Activated naive CD4-positive, alpha-beta T cell treated with anti-CD3 and anti-CD28 coated beads, Interleukin-2, amount 10 ng/mL, durations not matched to agents 7 days and 5 days (primary cell): ENCODE measurements at regions not wholly inside any gene's neighbourhood (a gene's known extent, or its start where the extent isn't known, plus 50 kb on each side); places are given as distances from the start of the nearest gene placed in this dataset.

Source experiments
- CTCF ChIA-PET: fragments of 350-600 bp; sonication (Branson Sonifier 250); formaldehyde crosslinking; loops from one replicate; lab custom pipeline; 2021; ENCODE audit warnings: antibody characterized with exemption; lab: Charles Lee
- DNase-seq: peaks from one replicate; pipeline ENCODE4 v3.0.0-alpha.2; 2020
- H3K27ac Mint-ChIP-seq: one replicate; pipeline ENCODE4 v1.8.0; 2021; ENCODE audit warnings: mild to moderate bottlenecking, moderate library complexity, mixed read lengths
- H3K27me3 Mint-ChIP-seq: one replicate; pipeline ENCODE4 v1.8.0; 2021; ENCODE audit warnings: mild to moderate bottlenecking, mixed read lengths
- H3K36me3 Mint-ChIP-seq: one replicate; pipeline ENCODE4 v1.8.0; 2021; ENCODE audit warnings: mixed read lengths
- H3K4me1 Mint-ChIP-seq: one replicate; pipeline ENCODE4 v1.8.0; 2021; ENCODE audit warnings: mixed read lengths
- H3K4me3 Mint-ChIP-seq: one replicate; pipeline ENCODE4 v1.8.0; 2021; ENCODE audit warnings: mild to moderate bottlenecking, moderate library complexity, mixed read lengths
- H3K9me3 Mint-ChIP-seq: one replicate; pipeline ENCODE4 v1.8.0; 2021; ENCODE audit warnings: mixed read lengths

GRCh38 chr22:34845391-34845790 lies 220.6 kb upstream of the ISX start:
- Mint-ChIP-seq H3K27ac (no peak overlapping the region), H3K4me1 (no peaks in the 10 kb centered on the region), H3K4me3 (no peak overlapping the region), H3K36me3 (no peaks in the 10 kb centered on the region), H3K9me3 (peaks cover 10% of the 10 kb centered on the region), H3K27me3 (no peaks in the 10 kb centered on the region)
- CTCF ChIA-PET, result no interaction called here
- DNase-seq, result no peak

DNA sequence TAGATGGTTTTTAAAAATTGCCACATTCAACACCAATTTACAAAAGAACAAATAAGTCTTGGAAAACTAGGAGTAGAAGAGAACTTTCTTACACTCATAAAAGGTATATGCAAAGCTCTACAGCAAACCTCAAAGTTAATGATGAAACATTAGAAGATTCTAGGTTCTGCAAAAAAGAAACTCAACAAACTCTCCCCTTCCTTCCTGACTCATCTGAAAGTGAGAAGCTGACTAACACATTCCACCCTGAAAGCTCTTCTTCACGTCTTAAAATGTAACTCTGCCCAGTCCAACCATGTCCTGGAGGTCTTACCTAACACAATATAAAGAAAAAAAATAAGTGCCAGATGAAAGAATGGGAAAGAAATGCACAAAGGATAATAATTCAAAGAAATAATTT lies 218.9 kb upstream of the ISX start:
- no peak overlapping the region for H3K4me3 Mint-ChIP-seq
- H3K27ac Mint-ChIP-seq, result no peak overlapping the region
- no peak for DNase-seq
- CTCF ChIA-PET, result no interaction called here
- peaks cover 10% of the 10 kb centered on the region for H3K9me3 Mint-ChIP-seq
- no peaks in the 10 kb centered on the region for H3K4me1 Mint-ChIP-seq
- H3K27me3 Mint-ChIP-seq, result no peaks in the 10 kb centered on the region
- no peaks in the 10 kb centered on the region for H3K36me3 Mint-ChIP-seq

- no peaks in the 10 kb centered on the region for H3K27me3 Mint-ChIP-seq
- no peak overlapping the region for H3K27ac Mint-ChIP-seq
- H3K9me3 Mint-ChIP-seq, result peaks cover 4% of the 10 kb centered on the region
- DNase-seq, result no peak
- no peaks in the 10 kb centered on the region for H3K4me1 Mint-ChIP-seq
- H3K4me3 Mint-ChIP-seq, result no peak overlapping the region
- no peaks in the 10 kb centered on the region for H3K36me3 Mint-ChIP-seq
- CTCF ChIA-PET, result no interaction called here
Measured at GRCh38 chr22:34849965-34850364, 216.0 kb upstream of the ISX start.

DNA sequence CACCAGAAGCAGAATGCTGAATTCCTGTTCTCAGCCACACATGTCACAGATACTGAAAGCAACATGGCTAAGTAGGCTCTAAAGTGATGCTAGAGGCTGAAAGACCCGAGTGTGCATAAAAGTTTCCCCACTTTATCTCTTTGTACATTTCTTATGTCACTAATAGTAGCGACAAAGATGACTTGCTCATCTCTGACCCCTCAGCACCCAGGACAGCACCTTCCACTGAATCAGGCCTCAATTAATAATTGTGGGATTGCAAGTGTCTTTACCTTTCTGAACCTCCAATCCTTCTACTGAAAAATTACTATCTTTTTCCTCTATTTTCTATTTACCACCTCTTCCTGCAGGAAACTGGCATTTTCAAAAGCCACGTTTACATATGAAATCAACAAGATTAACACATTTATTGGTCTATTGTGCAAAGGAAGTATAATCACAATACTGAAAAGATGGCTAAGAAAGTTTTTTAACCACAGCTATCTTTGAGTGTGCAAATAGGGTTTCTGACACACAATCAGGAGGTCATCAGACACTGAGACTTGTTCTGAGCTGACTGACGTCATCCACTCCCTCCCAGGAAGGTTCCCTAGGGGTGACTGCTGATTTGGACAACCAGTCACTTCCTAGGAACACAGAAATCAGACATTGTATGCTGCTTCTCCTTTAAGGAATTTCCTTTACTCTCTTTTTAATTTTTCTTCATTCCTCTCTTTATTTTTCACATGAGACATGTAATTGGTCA lies 213.9 kb upstream of the ISX start:
- Mint-ChIP-seq H3K4me1 (no peaks in the 10 kb centered on the region), H3K27me3 (no peaks in the 10 kb centered on the region), H3K9me3 (peaks cover 1% of the 10 kb centered on the region), H3K27ac (no peak overlapping the region), H3K36me3 (no peaks in the 10 kb centered on the region), H3K4me3 (no peak overlapping the region)
- CTCF ChIA-PET, result no interaction called here
- no peak for DNase-seq

- Mint-ChIP-seq H3K4me1 (no peaks in the 10 kb centered on the region), H3K4me3 (no peak overlapping the region), H3K36me3 (no peaks in the 10 kb centered on the region), H3K27me3 (no peaks in the 10 kb centered on the region), H3K27ac (no peak overlapping the region), H3K9me3 (peaks cover 4% of the 10 kb centered on the region)
- DNase-seq, result no peak
- CTCF ChIA-PET, result no interaction called here
Measured at GRCh38 chr22:34855471-34855870, 210.5 kb upstream of the ISX start.

DNA sequence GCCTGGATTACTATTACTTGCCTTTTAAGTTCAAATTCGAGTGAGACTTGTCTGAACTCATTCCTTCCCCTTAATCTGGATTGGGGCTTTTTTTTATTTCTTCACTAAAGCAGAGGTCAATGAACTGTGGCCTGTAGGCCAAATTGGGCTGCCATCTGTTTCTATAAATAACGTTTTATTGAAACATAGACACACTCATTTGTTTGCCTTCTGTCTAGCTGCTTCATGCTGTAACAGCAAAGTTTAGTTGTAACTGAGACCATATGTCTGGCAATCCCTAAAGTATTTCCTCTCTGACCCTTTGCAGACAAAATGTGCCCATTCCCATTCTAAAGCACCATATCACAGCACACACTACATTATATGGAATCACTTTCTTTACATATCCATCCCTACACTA lies 207.9 kb upstream of the ISX start:
- Mint-ChIP-seq H3K36me3 (no peaks in the 10 kb centered on the region), H3K4me1 (no peaks in the 10 kb centered on the region), H3K27ac (no peak overlapping the region), H3K27me3 (no peaks in the 10 kb centered on the region), H3K9me3 (peaks cover 4% of the 10 kb centered on the region), H3K4me3 (no peak overlapping the region)
- CTCF ChIA-PET, result no interaction called here
- DNase-seq, result no peak

DNA sequence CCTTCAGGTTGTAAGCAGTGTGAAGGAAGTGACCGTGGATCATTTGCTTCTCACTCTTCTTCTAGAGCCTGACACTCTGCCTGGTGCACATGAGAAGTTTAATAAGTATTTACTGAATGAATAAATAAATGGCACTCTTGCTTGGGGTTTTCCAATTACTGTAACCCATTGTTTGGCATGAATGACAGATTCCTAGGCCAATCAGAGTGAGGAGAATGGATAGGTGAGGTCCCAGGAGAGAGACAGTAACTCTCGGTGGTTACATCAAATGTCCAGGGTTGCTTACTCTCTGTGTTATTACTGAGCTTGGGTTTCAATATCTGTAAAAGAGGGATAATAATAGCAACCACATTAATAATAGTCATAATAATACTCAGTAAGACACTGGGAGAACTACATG lies 204.2 kb upstream of the ISX start:
- no peaks in the 10 kb centered on the region for H3K36me3 Mint-ChIP-seq
- no peaks in the 10 kb centered on the region for H3K4me1 Mint-ChIP-seq
- no peaks in the 10 kb centered on the region for H3K27me3 Mint-ChIP-seq
- H3K9me3 Mint-ChIP-seq, result peaks cover 4% of the 10 kb centered on the region
- CTCF ChIA-PET, result no interaction called here
- no peak overlapping the region for H3K4me3 Mint-ChIP-seq
- DNase-seq, result no peak
- no peak overlapping the region for H3K27ac Mint-ChIP-seq

DNA sequence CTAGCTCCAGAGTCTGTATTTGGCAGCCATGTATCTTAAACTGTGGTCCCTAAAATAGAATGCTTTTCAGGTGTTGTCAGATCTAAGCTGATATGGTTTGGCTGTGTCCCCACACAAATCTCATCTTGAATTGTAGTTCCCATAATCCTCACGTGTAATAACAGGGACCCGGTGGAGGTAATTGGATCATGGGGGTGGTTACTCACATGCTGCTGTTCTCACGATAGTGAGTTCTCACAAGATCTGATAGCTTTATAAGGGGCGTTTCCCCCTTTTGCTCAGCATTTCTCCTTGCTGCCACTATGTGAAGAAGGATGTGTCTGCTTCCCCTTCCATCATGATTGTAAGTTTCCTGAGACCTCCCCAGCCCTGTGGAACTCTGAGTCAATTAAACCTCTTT lies 199.9 kb upstream of the ISX start:
- H3K27me3 Mint-ChIP-seq, result no peaks in the 10 kb centered on the region
- H3K9me3 Mint-ChIP-seq, result no peaks in the 10 kb centered on the region
- H3K4me1 Mint-ChIP-seq, result no peaks in the 10 kb centered on the region

GRCh38 chr22:34866495-34867131 lies 199.3 kb upstream of the ISX start:
- H3K4me3 Mint-ChIP-seq, result no peak overlapping the region
- CTCF ChIA-PET, result no interaction called here
- H3K27me3 Mint-ChIP-seq, result no peaks in the 10 kb centered on the region
- no peak for DNase-seq
- no peaks in the 10 kb centered on the region for H3K4me1 Mint-ChIP-seq
- H3K27ac Mint-ChIP-seq, result no peak overlapping the region
- no peaks in the 10 kb centered on the region for H3K36me3 Mint-ChIP-seq
- no peaks in the 10 kb centered on the region for H3K9me3 Mint-ChIP-seq

More for the DNA sequence above, 199.9 kb upstream of the ISX start:
- Mint-ChIP-seq H3K27ac (no peak overlapping the region), H3K4me3 (no peak overlapping the region), H3K36me3 (no peaks in the 10 kb centered on the region)
- DNase-seq, result no peak
- CTCF ChIA-PET, result no interaction called here

GRCh38 chr22:34877506-34877905 lies 188.5 kb upstream of the ISX start:
- Mint-ChIP-seq H3K9me3 (peaks cover 2% of the 10 kb centered on the region), H3K4me1 (no peaks in the 10 kb centered on the region), H3K27me3 (no peaks in the 10 kb centered on the region), H3K27ac (no peak overlapping the region), H3K4me3 (no peak overlapping the region), H3K36me3 (no peaks in the 10 kb centered on the region)
- CTCF ChIA-PET, result no interaction called here
- no peak for DNase-seq

- Mint-ChIP-seq H3K4me1 (no peaks in the 10 kb centered on the region), H3K36me3 (no peaks in the 10 kb centered on the region), H3K27me3 (no peaks in the 10 kb centered on the region), H3K27ac (no peak overlapping the region), H3K9me3 (peaks cover 2% of the 10 kb centered on the region), H3K4me3 (no peak overlapping the region)
- no peak for DNase-seq
- CTCF ChIA-PET, result no interaction called here
Measured at GRCh38 chr22:34878171-34878570, 187.8 kb upstream of the ISX start.

GRCh38 chr22:34879001-34879400 lies 187.0 kb upstream of the ISX start:
- CTCF ChIA-PET, result no interaction called here
- Mint-ChIP-seq H3K4me1 (no peaks in the 10 kb centered on the region), H3K27me3 (no peaks in the 10 kb centered on the region), H3K36me3 (no peaks in the 10 kb centered on the region), H3K9me3 (peaks cover under 1% of the 10 kb centered on the region), H3K27ac (no peak overlapping the region), H3K4me3 (no peak overlapping the region)
- DNase-seq, result no peak

GRCh38 chr22:34880662-34881061 lies 185.3 kb upstream of the ISX start:
- Mint-ChIP-seq H3K27me3 (no peaks in the 10 kb centered on the region), H3K4me3 (no peak overlapping the region), H3K27ac (no peak overlapping the region), H3K36me3 (no peaks in the 10 kb centered on the region), H3K9me3 (no peaks in the 10 kb centered on the region), H3K4me1 (no peaks in the 10 kb centered on the region)
- no peak for DNase-seq
- CTCF ChIA-PET, result no interaction called here

DNA sequence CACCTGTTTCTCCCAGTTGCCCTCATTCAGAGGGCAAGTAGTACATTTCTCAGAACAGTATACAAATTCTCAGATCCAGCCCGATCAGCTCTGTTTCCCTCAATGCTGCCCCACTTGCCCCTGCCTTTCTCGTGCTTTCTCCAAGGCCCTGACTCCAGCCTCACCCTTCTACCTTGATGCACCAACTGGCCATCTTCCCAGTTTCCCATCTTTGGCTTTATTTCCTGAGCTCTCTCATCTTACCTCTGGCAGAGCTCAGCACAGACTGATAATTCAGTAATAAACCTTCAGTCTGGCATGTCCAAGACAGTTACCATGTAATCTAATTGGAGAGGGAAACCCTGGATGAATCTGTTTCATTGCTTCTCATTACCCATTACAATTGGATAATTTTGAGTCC lies 184.5 kb upstream of the ISX start:
- no peak for DNase-seq
- no peaks in the 10 kb centered on the region for H3K36me3 Mint-ChIP-seq
- H3K9me3 Mint-ChIP-seq, result no peaks in the 10 kb centered on the region
- no peaks in the 10 kb centered on the region for H3K27me3 Mint-ChIP-seq
- no peak overlapping the region for H3K27ac Mint-ChIP-seq
- CTCF ChIA-PET, result no interaction called here
- no peak overlapping the region for H3K4me3 Mint-ChIP-seq
- no peaks in the 10 kb centered on the region for H3K4me1 Mint-ChIP-seq

DNA sequence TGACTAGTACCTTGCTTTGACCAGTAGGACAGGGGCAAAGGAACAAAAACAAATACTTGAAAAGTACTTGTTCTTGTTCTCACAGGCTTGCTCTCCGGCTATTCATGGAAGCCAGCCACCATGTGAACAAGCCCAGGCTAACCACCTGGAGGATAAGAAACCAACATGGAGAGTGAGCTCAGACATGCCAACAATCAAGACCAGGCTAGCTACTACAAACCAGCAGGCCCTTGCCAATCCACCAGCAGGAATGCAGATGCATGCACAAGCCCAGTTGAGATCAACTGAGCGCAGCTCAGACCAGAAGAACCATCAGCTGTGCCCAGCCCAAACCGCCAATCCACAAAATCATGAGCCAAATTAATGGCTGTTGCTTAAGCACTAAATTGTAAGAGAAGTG lies 180.1 kb upstream of the ISX start:
- CTCF ChIA-PET, result no interaction called here
- no peak overlapping the region for H3K4me3 Mint-ChIP-seq
- peaks cover 9% of the 10 kb centered on the region for H3K9me3 Mint-ChIP-seq
- H3K4me1 Mint-ChIP-seq, result no peaks in the 10 kb centered on the region
- H3K27me3 Mint-ChIP-seq, result no peaks in the 10 kb centered on the region
- H3K27ac Mint-ChIP-seq, result no peak overlapping the region
- DNase-seq, result no peak
- no peaks in the 10 kb centered on the region for H3K36me3 Mint-ChIP-seq
